IMR-90 (cell line): ENCODE measurements at regions not wholly inside any gene's neighbourhood (a gene's known extent, or its start where the extent isn't known, plus 50 kb on each side); places are given as distances from the start of the nearest gene placed in this dataset.

Experiments used
- ATAC-seq: fragments of 200-7000 bp; cut with Tn5 transposase; 2 replicates; pipeline ENCODE4 v1.9.1; 2020; ENCODE audit warnings: low read depth, mild to moderate bottlenecking, moderate library complexity
- BruUV-seq: library from RNA; stranded (reverse); fragments of 400-500 nt; replicated peaks from 2 replicates; lab custom pipeline; 2021; lab: Mats Ljungman, UMichigan
- CTCF ChIA-PET: fragments of 300-600 bp; formaldehyde crosslinking; extraction: SDS; loops from one replicate; lab custom pipeline; 2021; ENCODE audit warnings: antibody characterized with exemption; lab: Yijun Ruan, JAX
- POLR2A ChIA-PET: fragments of 300-600 bp; sonication (Branson Sonifier 250); formaldehyde crosslinking; loops from one replicate; lab custom pipeline; 2022; ENCODE audit warnings: antibody characterized with exemption; ENCODE audit not compliant: unreplicated experiment; lab: Charles Lee
- DNase-seq: peaks from one replicate; pipeline ENCODE4 v3.0.0; 2013
- H2AFZ ChIP-seq: replicated peaks from 2 replicates; pipeline ENCODE3; 2013; ENCODE audit warnings: low read length, mild to moderate bottlenecking; ENCODE audit not compliant: poor library complexity
- H2AK5ac ChIP-seq: 2 replicates; pipeline ENCODE4 v1.6.1; 2013; ENCODE audit warnings: low read depth, low read length, inconsistent platforms
- H2AK9ac ChIP-seq: replicated peaks from 2 replicates; pipeline ENCODE3; 2013; ENCODE audit warnings: mild to moderate bottlenecking, low read depth, low read length, moderate library complexity; ENCODE audit not compliant: poor library complexity
- H2BK120ac ChIP-seq: 2 replicates; pipeline ENCODE4 v1.6.1; 2013; ENCODE audit warnings: low read depth, low read length, inconsistent platforms
- H2BK15ac ChIP-seq: 3 replicates; pipeline ENCODE4 v1.6.1; 2013; ENCODE audit warnings: low read depth, low read length, inconsistent platforms
- H2BK20ac ChIP-seq: 2 replicates; pipeline ENCODE4 v1.6.1; 2013; ENCODE audit warnings: low read depth, mild to moderate bottlenecking, inconsistent platforms, low read length, moderate library complexity
- H2BK5ac ChIP-seq: 2 replicates; pipeline ENCODE4 v1.6.1; 2013; ENCODE audit warnings: mild to moderate bottlenecking, low read depth, low read length, inconsistent platforms; ENCODE audit not compliant: poor library complexity, severe bottlenecking
- H3K14ac ChIP-seq: replicated peaks from 2 replicates; pipeline ENCODE4 v1.6.1; 2013; ENCODE audit warnings: low read depth, low read length, inconsistent platforms
- H3K18ac ChIP-seq: 2 replicates; pipeline ENCODE4 v1.6.1; 2013; ENCODE audit warnings: low read depth, low read length, control low read depth
- H3K23ac ChIP-seq: 2 replicates; pipeline ENCODE4 v1.6.1; 2013; ENCODE audit warnings: low read depth, low read length, inconsistent platforms
- H3K27ac ChIP-seq: 2 replicates; pipeline ENCODE4 v1.5.1; 2013; ENCODE audit warnings: mild to moderate bottlenecking, control low read depth, low read length; ENCODE audit not compliant: insufficient read depth
- H3K27me3 ChIP-seq: 2 replicates; pipeline ENCODE4 v1.6.1; 2013; ENCODE audit warnings: low read length; ENCODE audit not compliant: control insufficient read depth, insufficient read depth
- H3K36me3 ChIP-seq: 2 replicates; pipeline ENCODE4 v1.6.1; 2013; ENCODE audit warnings: low read length, mixed read lengths; ENCODE audit not compliant: control insufficient read depth, insufficient read depth
- H3K4ac ChIP-seq: 2 replicates; pipeline ENCODE4 v1.6.1; 2013; ENCODE audit warnings: low read depth, low read length, inconsistent platforms
- H3K4me1 ChIP-seq: 2 replicates; pipeline ENCODE4 v1.6.1; 2013; ENCODE audit warnings: low read length, mixed read lengths; ENCODE audit not compliant: control insufficient read depth, insufficient read depth
- H3K4me2 ChIP-seq: 2 replicates; pipeline ENCODE4 v1.6.1; 2013; ENCODE audit warnings: low read depth, mild to moderate bottlenecking, control low read depth, low read length, moderate library complexity
- H3K4me3 ChIP-seq: 2 replicates; pipeline ENCODE4 v1.5.1; 2013; ENCODE audit warnings: low read depth, mild to moderate bottlenecking, control low read depth, low read length, moderate library complexity; ENCODE audit not compliant: insufficient read depth
- H3K56ac ChIP-seq: 2 replicates; pipeline ENCODE4 v1.6.1; 2013; ENCODE audit warnings: low read length, inconsistent platforms; ENCODE audit not compliant: insufficient read depth; ENCODE audit errors: extremely low read depth
- H3K79me1 ChIP-seq, 2 experiments: 2 replicates each; pipeline ENCODE4 v1.6.1; 2013; ENCODE audit warnings: low read length in 2 of 2, inconsistent platforms in 1 of 2, low read depth in 1 of 2
- H3K9ac ChIP-seq: 2 replicates; pipeline ENCODE4 v1.6.1; 2013; ENCODE audit warnings: low read depth, low read length, control low read depth
- H3K9me1 ChIP-seq: 2 replicates; pipeline ENCODE4 v1.6.1; 2013; ENCODE audit warnings: low read length, inconsistent platforms; ENCODE audit not compliant: insufficient read depth
- H3K9me3 ChIP-seq: 2 replicates; pipeline ENCODE4 v1.6.1; 2013; ENCODE audit warnings: low read length; ENCODE audit not compliant: control insufficient read depth, insufficient read depth
- H4K20me1 ChIP-seq: 2 replicates; pipeline ENCODE4 v1.6.1; 2013; ENCODE audit warnings: low read length, inconsistent platforms; ENCODE audit not compliant: insufficient read depth
- H4K5ac ChIP-seq: 2 replicates; pipeline ENCODE4 v1.6.1; 2013; ENCODE audit warnings: mild to moderate bottlenecking, low read depth, low read length, control low read depth
- H4K8ac ChIP-seq, 2 experiments: 2 replicates each; pipeline ENCODE4 v1.6.1; 2013; ENCODE audit warnings: low read depth in 2 of 2, low read length in 2 of 2, control low read depth in 1 of 2, inconsistent platforms in 1 of 2
- H4K91ac ChIP-seq: 2 replicates; pipeline ENCODE4 v1.6.1; 2013; ENCODE audit warnings: low read depth, low read length, inconsistent platforms; ENCODE audit not compliant: insufficient read depth
- BHLHE40 ChIP-seq: fragments of 150-350 bp; IDR thresholded peaks from 2 replicates; pipeline ENCODE4 v1.6.1; 2016; ENCODE audit warnings: mild to moderate bottlenecking, low read depth, low read length
- CEBPB ChIP-seq: IDR thresholded peaks from 2 replicates; pipeline ENCODE4 v1.6.1; 2012; ENCODE audit warnings: low read depth, low read length, improper control_type of control experiment
- CHD1 ChIP-seq: IDR thresholded peaks from 2 replicates; pipeline ENCODE4 v1.6.1; 2012; ENCODE audit warnings: low read depth, low read length, improper control_type of control experiment
- CTCF ChIP-seq: conservative IDR thresholded peaks from 2 replicates; pipeline ENCODE4 v1.5.1; 2012; ENCODE audit warnings: mild to moderate bottlenecking, low read depth, low read length, improper control_type of control experiment
- ELK1 ChIP-seq: fragments of 150-350 bp; IDR thresholded peaks from 2 replicates; pipeline ENCODE4 v1.6.1; 2016; ENCODE audit warnings: low read depth, mild to moderate bottlenecking, low read length, moderate library complexity, borderline replicate concordance
- FOS ChIP-seq: fragments of 150-350 bp; IDR thresholded peaks from 2 replicates; pipeline ENCODE4 v1.6.1; 2016; ENCODE audit warnings: low read depth, low read length
- MAFK ChIP-seq: IDR thresholded peaks from 2 replicates; pipeline ENCODE4 v1.6.1; 2012; ENCODE audit warnings: low read depth, low read length, improper control_type of control experiment
- MAZ ChIP-seq: IDR thresholded peaks from 2 replicates; pipeline ENCODE4 v1.6.1; 2012; ENCODE audit warnings: low read depth, mild to moderate bottlenecking, low read length, improper control_type of control experiment, moderate library complexity, borderline replicate concordance
- POLR2A ChIP-seq: IDR thresholded peaks from 2 replicates; pipeline ENCODE4 v1.6.1; 2012; ENCODE audit warnings: mild to moderate bottlenecking, low read depth, low read length
- RAD21 ChIP-seq: IDR thresholded peaks from 2 replicates; pipeline ENCODE4 v1.6.1; 2012; ENCODE audit warnings: low read length, improper control_type of control experiment
- RFX5 ChIP-seq: IDR thresholded peaks from 2 replicates; pipeline ENCODE4 v1.8.0; 2012; ENCODE audit warnings: low read depth, mild to moderate bottlenecking, low read length, moderate library complexity
- SMC3 ChIP-seq: fragments of 150-350 bp; IDR thresholded peaks from 2 replicates; pipeline ENCODE4 v1.6.1; 2016; ENCODE audit warnings: low read depth, mild to moderate bottlenecking, antibody characterized with exemption, low read length, moderate library complexity
- WGBS, 2 experiments: methylation state at CpG; one replicate each; pipeline versions ENCODE4 v1.1.5 to v1.1.7; 2013; ENCODE audit warnings: missing lambda C conversion rate in 2 of 2; ENCODE audit not compliant: insufficient read length in 1 of 2; ENCODE audit errors: extremely low coverage in 2 of 2; 5-methylcytosine and 5-hydroxymethylcytosine counted together
- dilution Hi-C: fragments of 300-500 bp; cut with HindIII; formaldehyde crosslinking; loops from one replicate; pipeline ENCODE4 v1.14.3; 2018; ENCODE audit warnings: low sequenced_read_pairs; ENCODE audit not compliant: unreplicated experiment
- in situ Hi-C: fragments of 300-500 bp; cut with MboI; formaldehyde crosslinking; loops from 3 replicates; pipeline ENCODE4 v1.14.3; 2019; ENCODE audit warnings: low sequenced_read_pairs, inconsistent platforms, mixed read lengths
- intact Hi-C: fragments of 100-400 bp; cut with micrococcal nuclease; formaldehyde crosslinking; loops from 2 replicates; pipeline ENCODE4 v1.10.0; 2022
- TF ChIP-seq, protein P1 (sequence below): fragments of 150-350 bp; IDR thresholded peaks from 2 replicates; pipeline ENCODE4 v1.6.1; 2017; ENCODE audit warnings: mild to moderate bottlenecking, antibody characterized with exemption, low read length, low read depth

DNA sequence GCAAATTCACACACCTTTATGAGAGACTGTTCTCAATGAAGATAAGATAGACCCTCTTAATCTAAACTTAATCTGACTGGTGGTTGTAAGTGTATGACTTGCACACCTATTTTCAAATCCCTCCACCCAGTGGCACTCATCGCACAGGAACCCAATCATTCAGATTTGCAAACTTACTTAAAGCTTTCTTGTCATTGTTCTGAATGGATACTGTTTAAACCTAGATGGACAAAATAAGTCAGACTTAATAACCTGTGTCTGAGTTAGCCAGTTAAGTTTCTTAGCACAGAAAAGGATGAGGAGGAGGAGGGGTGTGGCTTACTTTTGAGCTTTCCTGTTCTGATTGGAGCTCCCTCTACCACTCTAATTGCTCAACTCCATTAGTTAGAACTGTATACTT is 252.4 kb upstream of the CCNH start:
- H2BK15ac ChIP-seq, result no peak overlapping the region
- POLR2A ChIA-PET, result no interaction called here
- TF ChIP-seq CEBPB, result no peak
- no peak for TF ChIP-seq RFX5
- TF ChIP-seq BHLHE40, result no peak
- no peak for TF ChIP-seq CHD1
- no peak for TF ChIP-seq FOS
- TF ChIP-seq, protein P1, sequence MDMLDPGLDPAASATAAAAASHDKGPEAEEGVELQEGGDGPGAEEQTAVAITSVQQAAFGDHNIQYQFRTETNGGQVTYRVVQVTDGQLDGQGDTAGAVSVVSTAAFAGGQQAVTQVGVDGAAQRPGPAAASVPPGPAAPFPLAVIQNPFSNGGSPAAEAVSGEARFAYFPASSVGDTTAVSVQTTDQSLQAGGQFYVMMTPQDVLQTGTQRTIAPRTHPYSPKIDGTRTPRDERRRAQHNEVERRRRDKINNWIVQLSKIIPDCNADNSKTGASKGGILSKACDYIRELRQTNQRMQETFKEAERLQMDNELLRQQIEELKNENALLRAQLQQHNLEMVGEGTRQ, result no peak
- TF ChIP-seq ELK1, result no peak
- TF ChIP-seq MAZ, result no peak
- no peak for TF ChIP-seq RAD21
- TF ChIP-seq MAFK, result no peak
- TF ChIP-seq CTCF, result no peak
- no peak for TF ChIP-seq POLR2A
- TF ChIP-seq SMC3, result no peak

More for the DNA sequence above, 252.4 kb upstream of the CCNH start:
- H2BK120ac ChIP-seq, result no peak overlapping the region
- no peak overlapping the region for H2AFZ ChIP-seq
- H4K8ac ChIP-seq, result no peak overlapping the region
- H3K4me1 ChIP-seq, result no peaks in the 10 kb centered on the region
- H3K9me3 ChIP-seq, result no peaks in the 10 kb centered on the region
- ATAC-seq (no peak), DNase-seq (no peak)
- H4K5ac ChIP-seq, result no peak overlapping the region
- no TSS peak for BruUV-seq
- no peaks in the 10 kb centered on the region for H3K36me3 ChIP-seq
- in situ Hi-C loops (no loop called here), dilution Hi-C loops (no loop called here), intact Hi-C loops (no loop called here)
- no peak overlapping the region for H3K4ac ChIP-seq
- no peak overlapping the region for H3K4me3 ChIP-seq
- no peak overlapping the region for H2AK9ac ChIP-seq
- H3K18ac ChIP-seq, result no peak overlapping the region
- H2BK20ac ChIP-seq, result no peak overlapping the region
- H3K4me2 ChIP-seq, result no peak overlapping the region
- H2AK5ac ChIP-seq, result no peak overlapping the region
- H3K27me3 ChIP-seq, result no peaks in the 10 kb centered on the region
- CTCF ChIA-PET, result no interaction called here
- WGBS, 2 experiments, result no CpG with 5 or more reads among the region's 1 CpG
- no peaks in the 10 kb centered on the region for H3K9me1 ChIP-seq
- no peak overlapping the region for H4K91ac ChIP-seq
- no peak overlapping the region for H2BK5ac ChIP-seq
- no peak overlapping the region for H3K27ac ChIP-seq
- no peak overlapping the region for H3K23ac ChIP-seq
- no peaks in the 10 kb centered on the region for H4K20me1 ChIP-seq
- no peak overlapping the region for H3K56ac ChIP-seq
- H3K9ac ChIP-seq, result no peak overlapping the region
- H3K14ac ChIP-seq, result no peak overlapping the region
- H3K79me1 ChIP-seq, result no peaks in the 10 kb centered on the region
